H1 (cell line): ENCODE measurements at regions not wholly inside any gene's neighbourhood (a gene's known extent, or its start where the extent isn't known, plus 50 kb on each side); places are given as distances from the start of the nearest gene placed in this dataset.

ENCODE experiments used
- CTCF ChIA-PET: fragments of 300-600 bp; sonication (Branson Sonifier 250); formaldehyde crosslinking; loops from one replicate; lab custom pipeline; 2021; ENCODE audit not compliant: partially characterized antibody; lab: Charles Lee
- POLR2A ChIA-PET: fragments of 300-600 bp; sonication (Branson Sonifier 250); formaldehyde crosslinking; loops from one replicate; lab custom pipeline; 2021; ENCODE audit warnings: inconsistent platforms; ENCODE audit not compliant: partially characterized antibody; lab: Charles Lee
- DNase-seq, 2 experiments: peaks; one replicate each; pipeline versions ENCODE4 v3.0.0 to v3.0.0-alpha.2; 2010 to 2022; ENCODE audit warnings: low spot score in 2 of 2, low read depth in 1 of 2, mixed read lengths in 1 of 2
- FAIRE-seq: peaks from 2 replicates; lab custom pipeline; 2011; peaks lifted over from hg19 to GRCh38; lab: Jason Lieb, UNC
- H2AFZ ChIP-seq: 2 replicates; pipeline ENCODE4 v1.8.1; 2012; ENCODE audit warnings: low read length, inconsistent platforms
- H2AK5ac ChIP-seq: 2 replicates; pipeline ENCODE4 v1.6.1; 2013; ENCODE audit warnings: low read depth, low read length
- H2BK120ac ChIP-seq: replicated peaks from 2 replicates; pipeline ENCODE3; 2013; ENCODE audit warnings: low read depth, low read length, inconsistent platforms
- H2BK12ac ChIP-seq: 2 replicates; pipeline ENCODE4 v1.6.1; 2013; ENCODE audit warnings: low read depth, low read length
- H2BK15ac ChIP-seq: 2 replicates; pipeline ENCODE4 v1.6.1; 2013; ENCODE audit warnings: low read length
- H2BK20ac ChIP-seq: 2 replicates; pipeline ENCODE4 v1.6.1; 2013; ENCODE audit warnings: low read length
- H2BK5ac ChIP-seq: 2 replicates; pipeline ENCODE4 v1.6.1; 2013; ENCODE audit warnings: low read depth, low read length
- H3K14ac ChIP-seq: 2 replicates; pipeline ENCODE4 v1.6.1; 2013; ENCODE audit warnings: inconsistent platforms; ENCODE audit not compliant: insufficient read length
- H3K18ac ChIP-seq: 2 replicates; pipeline ENCODE4 v1.6.1; 2013; ENCODE audit warnings: low read length; ENCODE audit errors: extremely low read depth
- H3K23ac ChIP-seq: 2 replicates; pipeline ENCODE4 v1.6.1; 2013; ENCODE audit warnings: inconsistent platforms; ENCODE audit not compliant: insufficient read length
- H3K23me2 ChIP-seq: 2 replicates; pipeline ENCODE4 v1.6.1; 2013; ENCODE audit warnings: low read depth, low read length
- H3K27ac ChIP-seq: 2 replicates; pipeline ENCODE4 v1.6.1; 2011; ENCODE audit warnings: low read depth, low read length, inconsistent platforms
- H3K27me3 ChIP-seq, 4 experiments: replicated peaks in 1 of 4; 1 replicate in 1 of 4; 2 replicates in 3 of 4; pipeline versions ENCODE4 v1.6.1 to v1.8.1; 2011 to 2013; ENCODE audit warnings: low read length in 3 of 4, mild to moderate bottlenecking in 3 of 4, inconsistent platforms in 2 of 4, mixed read lengths in 2 of 4, moderate library complexity in 1 of 4; ENCODE audit not compliant: control insufficient read depth in 3 of 4, insufficient read depth in 3 of 4; ENCODE audit errors: extremely low read depth in 1 of 4
- H3K36me3 ChIP-seq, 4 experiments: 2 replicates each; pipeline versions ENCODE4 v1.6.1 to v1.8.1; 2011 to 2013; ENCODE audit warnings: mild to moderate bottlenecking in 4 of 4, low read length in 3 of 4, moderate library complexity in 2 of 4, control low read depth in 1 of 4, inconsistent platforms in 1 of 4; ENCODE audit not compliant: insufficient read depth in 4 of 4, control insufficient read depth in 2 of 4
- H3K4ac ChIP-seq: replicated peaks from 2 replicates; pipeline ENCODE3; 2013; ENCODE audit warnings: low read length, low read depth, mixed read lengths, inconsistent platforms; ENCODE audit not compliant: insufficient read length
- H3K4me1 ChIP-seq, 4 experiments: replicated peaks in 1 of 4; 1 replicate in 1 of 4; 2 replicates in 3 of 4; pipeline versions ENCODE4 v1.6.1 to v1.8.1; 2011 to 2013; ENCODE audit warnings: low read length in 3 of 4, inconsistent platforms in 2 of 4, mixed read lengths in 1 of 4; ENCODE audit not compliant: insufficient read depth in 4 of 4, control insufficient read depth in 3 of 4
- H3K4me2 ChIP-seq, 2 experiments: 2 replicates each; pipeline versions ENCODE4 v1.6.1 to v1.8.1; 2011 to 2013; ENCODE audit warnings: low read depth in 2 of 2, low read length in 2 of 2, control low read depth in 1 of 2, inconsistent platforms in 1 of 2, mild to moderate bottlenecking in 1 of 2; ENCODE audit not compliant: insufficient read depth in 1 of 2
- H3K4me3 ChIP-seq, 4 experiments: fragments of 200-600, 300-600 bp in 1 of 4; sonication (generic), shearing (Covaris generic), sonication (Bioruptor Twin) in 1 of 4; 2 replicates each; pipeline versions ENCODE4 v1.5.1 to v1.8.1; 2011 to 2016; ENCODE audit warnings: low read length in 4 of 4, low read depth in 3 of 4, control low read depth in 2 of 4, inconsistent platforms in 2 of 4, mild to moderate bottlenecking in 2 of 4, mixed read lengths in 1 of 4, moderate library complexity in 1 of 4; ENCODE audit not compliant: insufficient read depth in 2 of 4; ENCODE audit errors: extremely low read depth in 1 of 4
- H3K56ac ChIP-seq: replicated peaks from 2 replicates; pipeline ENCODE3; 2013; ENCODE audit warnings: low read depth, mild to moderate bottlenecking, mixed read lengths, low read length, inconsistent platforms; ENCODE audit not compliant: insufficient read length
- H3K79me1 ChIP-seq: 2 replicates; pipeline ENCODE4 v1.6.1; 2013; ENCODE audit warnings: low read depth, low read length, control low read depth
- H3K79me2 ChIP-seq, 2 experiments: 2 replicates each; pipeline versions ENCODE4 v1.6.1 to v1.8.1; 2012 to 2013; ENCODE audit warnings: low read length in 2 of 2, mild to moderate bottlenecking in 2 of 2, inconsistent platforms in 1 of 2; ENCODE audit not compliant: insufficient read depth in 2 of 2, control insufficient read depth in 1 of 2
- H3K9ac ChIP-seq, 4 experiments: replicated peaks in 1 of 4; 1 replicate in 1 of 4; 2 replicates in 3 of 4; pipeline versions ENCODE4 v1.6.1 to v1.8.1; 2011 to 2013; ENCODE audit warnings: low read depth in 3 of 4, low read length in 3 of 4, control low read depth in 2 of 4, mild to moderate bottlenecking in 2 of 4, moderate library complexity in 2 of 4, inconsistent platforms in 1 of 4; ENCODE audit errors: extremely low read depth in 1 of 4
- H3K9me3 ChIP-seq, 2 experiments: 2 replicates each; pipeline versions ENCODE4 v1.6.1 to v1.8.1; 2012 to 2013; ENCODE audit warnings: mild to moderate bottlenecking in 2 of 2, moderate library complexity in 2 of 2, control low read depth in 1 of 2, inconsistent platforms in 1 of 2, low read depth in 1 of 2, low read length in 1 of 2, mixed read lengths in 1 of 2; ENCODE audit not compliant: insufficient read depth in 2 of 2
- H4K20me1 ChIP-seq, 2 experiments: replicated peaks in 1 of 2; 2 replicates each; pipeline versions ENCODE3 to v1.8.1; 2011 to 2013; ENCODE audit warnings: inconsistent platforms in 2 of 2, low read length in 2 of 2, mild to moderate bottlenecking in 1 of 2; ENCODE audit not compliant: insufficient read depth in 2 of 2, control insufficient read depth in 1 of 2
- H4K5ac ChIP-seq: 2 replicates; pipeline ENCODE4 v1.6.1; 2013; ENCODE audit warnings: low read length, low read depth, mixed read lengths, inconsistent platforms; ENCODE audit not compliant: insufficient read length
- H4K8ac ChIP-seq: 2 replicates; pipeline ENCODE4 v1.8.0; 2013; ENCODE audit warnings: mild to moderate bottlenecking, moderate library complexity, low read length, inconsistent platforms; ENCODE audit not compliant: insufficient read depth; ENCODE audit errors: extremely low read depth
- H4K91ac ChIP-seq: replicated peaks from 2 replicates; pipeline ENCODE3; 2013; ENCODE audit warnings: low read length, mixed read lengths, inconsistent platforms; ENCODE audit not compliant: insufficient read length
- GABPA ChIP-seq: IDR thresholded peaks from 2 replicates; pipeline ENCODE4 v1.6.1; 2011; ENCODE audit warnings: mild to moderate bottlenecking, low read length, moderate library complexity, borderline replicate concordance; ENCODE audit not compliant: insufficient read depth
- SP2 ChIP-seq: IDR thresholded peaks from 2 replicates; pipeline ENCODE4 v1.6.1; 2012; ENCODE audit warnings: mild to moderate bottlenecking, low read length, inconsistent platforms
- WGBS, 2 experiments: shearing (Covaris generic) in 1 of 2; methylation state at CpG; one replicate each; pipeline versions ENCODE4 v1.1.6 to v1.1.7; 2013 to 2015; ENCODE audit warnings: low lambda C conversion rate in 2 of 2, mixed read lengths in 2 of 2, inconsistent platforms in 1 of 2, low coverage in 1 of 2, missing lambda C conversion rate in 1 of 2; ENCODE audit not compliant: insufficient replicate concordance in 2 of 2, insufficient coverage in 1 of 2, insufficient read length in 1 of 2; ENCODE audit errors: extremely low coverage in 1 of 2, missing lambda C conversion rate in 1 of 2; 5-methylcytosine and 5-hydroxymethylcytosine counted together

GRCh38 chr3:137066092-137066491 lies 108.3 kb downstream of the IL20RB start:
- no peaks in the 10 kb centered on the region for H3K79me2 ChIP-seq
- H3K23me2 ChIP-seq: no peaks in the 10 kb centered on the region
- H3K4me1 ChIP-seq: peaks cover 4 to 13% (median 7%) of the 10 kb centered on the region in 4 experiments; a peak in 6 of 7 replicates
- H3K14ac ChIP-seq: no peak overlapping the region
- DNase-seq (no peak), FAIRE-seq (no peak)
- no peaks in the 10 kb centered on the region for H3K79me1 ChIP-seq
- H3K4ac ChIP-seq: no peak overlapping the region
- H4K91ac ChIP-seq: no peak overlapping the region
- WGBS, 2 experiments: 73% methylated on average over 2 of the region's 2 CpGs; no CpG with 5 or more reads in 1 of the 2 experiments
- H4K5ac ChIP-seq: no peak overlapping the region
- H2BK5ac ChIP-seq: no peak overlapping the region
- no peaks in the 10 kb centered on the region for H4K20me1 ChIP-seq
- H3K9me3 ChIP-seq: 0 out of 4 replicates have a peak, but pooled peaks cover 0 to 2% of the 10 kb centered on the region in 2 experiments
- peak overlapping the region; percentile 43 for H3K18ac ChIP-seq
- H3K27ac ChIP-seq: no peak overlapping the region
- peak overlapping the region; percentile 41; the same call in 1 of the 2 replicates for H2BK12ac ChIP-seq
- TF ChIP-seq SP2 (no peak), GABPA (no peak)
- CTCF ChIA-PET: no interaction called here
- H3K36me3 ChIP-seq: no peaks in the 10 kb centered on the region
- POLR2A ChIA-PET: no interaction called here
- no peak overlapping the region for H2BK15ac ChIP-seq
- no peak overlapping the region for H2AK5ac ChIP-seq
- H2BK20ac ChIP-seq: 0 out of 2 replicates have a peak overlapping the region, but pooled peaks have one; percentile 23
- no peak overlapping the region for H3K23ac ChIP-seq
- no peak overlapping the region for H2BK120ac ChIP-seq
- H3K56ac ChIP-seq: no peak overlapping the region
- H3K4me3 ChIP-seq: peak overlapping the region in 2 of 4 experiments; percentile 17 to 30; a peak in 2 of 8 replicates
- H4K8ac ChIP-seq: no peak overlapping the region
- no peaks in the 10 kb centered on the region; a peak in 1 of 7 replicates for H3K27me3 ChIP-seq
- H3K9ac ChIP-seq: no peak overlapping the region
- H3K4me2 ChIP-seq: peak overlapping the region; percentile 30 to 42
- no peak overlapping the region for H2AFZ ChIP-seq
